ENCODE measurements at regions not wholly inside any gene's neighbourhood (a gene's known extent, or its start where the extent isn't known, plus 50 kb on each side); places are given as distances from the start of the nearest gene placed in this dataset.

GRCh38 chr2:123720760-123721159 lies 304.3 kb upstream of the CNTNAP5 start:
- TF ChIP-seq CTCF (conservative IDR thresholded peaks at IDR 0.05; ENCODE audit: low read depth in 2 of 2) (no peak), EZH2 (IDR thresholded peaks at IDR 0.05; ENCODE audit: low read depth, unreplicated experiment) (no peak), REST (IDR thresholded peaks at IDR 0.05; ENCODE audit: unreplicated experiment) (no peak), CREB1 (CRISPR knock-in tag; IDR thresholded peaks at IDR 0.05; ENCODE audit: low read depth) (no peak), POLR2AphosphoS5 (IDR thresholded peaks at IDR 0.05; ENCODE audit: low read depth) (no peak)

All from GM23338 (cell line).